ENCODE measurements at regions not wholly inside any gene's neighbourhood (a gene's known extent, or its start where the extent isn't known, plus 50 kb on each side); places are given as distances from the start of the nearest gene placed in this dataset.

DNA sequence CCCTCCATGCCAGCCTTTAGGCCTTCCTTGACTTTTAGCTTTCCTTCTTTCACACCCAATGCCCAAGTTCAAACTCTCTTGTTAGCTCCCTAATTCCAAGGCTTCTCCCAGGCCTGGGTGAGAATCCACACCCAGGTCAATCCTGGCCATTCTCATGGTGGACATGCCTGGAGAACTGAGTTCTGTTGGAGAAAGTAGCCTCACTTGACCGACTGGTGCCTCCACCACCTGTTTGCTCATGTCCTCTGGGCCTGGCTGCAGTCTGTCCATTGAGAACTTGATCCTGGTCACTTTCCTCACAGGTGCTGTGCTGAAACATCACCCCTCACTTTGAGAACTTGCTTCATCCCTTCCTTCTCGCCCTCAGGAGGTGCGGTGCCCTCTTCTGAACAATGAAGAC is 189.1 kb upstream of the TWIST2 start:
- TF ChIP-seq MAX (IDR thresholded peaks at IDR 0.05) (no peak), CEBPB (IDR thresholded peaks at IDR 0.05) (no peak), YY1 (IDR thresholded peaks at IDR 0.05; ENCODE audit: low read depth) (no peak), TCF12 (IDR thresholded peaks at IDR 0.05; ENCODE audit: low read depth) (no peak), RAD21 (IDR thresholded peaks at IDR 0.05; ENCODE audit: low read depth) (no peak), FOXM1 (IDR thresholded peaks at IDR 0.05; ENCODE audit: borderline replicate concordance, low read depth) (no peak), TEAD4 (IDR thresholded peaks at IDR 0.05) (no peak), EP300 (IDR thresholded peaks at IDR 0.05; ENCODE audit: borderline replicate concordance) (no peak), CREB1 (IDR thresholded peaks at IDR 0.05; ENCODE audit: low read depth) (no peak), REST (IDR thresholded peaks at IDR 0.05; ENCODE audit: low read depth) (no peak), ZBTB7A (IDR thresholded peaks at IDR 0.05; ENCODE audit: low read depth) (no peak), TAF1 (IDR thresholded peaks at IDR 0.05; ENCODE audit: low read depth) (no peak), NFIC (IDR thresholded peaks at IDR 0.05) (no peak), EGR1 (IDR thresholded peaks at IDR 0.05) (no peak)
- TF ChIP-seq, protein P1, sequence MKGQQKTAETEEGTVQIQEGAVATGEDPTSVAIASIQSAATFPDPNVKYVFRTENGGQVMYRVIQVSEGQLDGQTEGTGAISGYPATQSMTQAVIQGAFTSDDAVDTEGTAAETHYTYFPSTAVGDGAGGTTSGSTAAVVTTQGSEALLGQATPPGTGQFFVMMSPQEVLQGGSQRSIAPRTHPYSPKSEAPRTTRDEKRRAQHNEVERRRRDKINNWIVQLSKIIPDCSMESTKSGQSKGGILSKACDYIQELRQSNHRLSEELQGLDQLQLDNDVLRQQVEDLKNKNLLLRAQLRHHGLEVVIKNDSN (IDR thresholded peaks at IDR 0.05) = no peak

- TF ChIP-seq EGR1 (IDR thresholded peaks at IDR 0.05) = no peak
- TF ChIP-seq NFIC (IDR thresholded peaks at IDR 0.05) = no peak
- TF ChIP-seq TAF1 (IDR thresholded peaks at IDR 0.05; ENCODE audit: low read depth) = no peak
- TF ChIP-seq TEAD4 (IDR thresholded peaks at IDR 0.05) = no peak
- TF ChIP-seq TCF12 (IDR thresholded peaks at IDR 0.05; ENCODE audit: low read depth) = no peak
- TF ChIP-seq, protein P1 (IDR thresholded peaks at IDR 0.05) = no peak
Observed at GRCh38 chr2:238659231-238659630, 188.7 kb upstream of the TWIST2 start.

- TF ChIP-seq NFIC (IDR thresholded peaks at IDR 0.05) = no peak
- no peak for TF ChIP-seq EP300 (IDR thresholded peaks at IDR 0.05; ENCODE audit: borderline replicate concordance)
- no peak for TF ChIP-seq EGR1 (IDR thresholded peaks at IDR 0.05)
- no peak for TF ChIP-seq MAX (IDR thresholded peaks at IDR 0.05)
- no peak for TF ChIP-seq RAD21 (IDR thresholded peaks at IDR 0.05; ENCODE audit: low read depth)
- TF ChIP-seq ZBTB7A (IDR thresholded peaks at IDR 0.05; ENCODE audit: low read depth) = no peak
- no peak for TF ChIP-seq TEAD4 (IDR thresholded peaks at IDR 0.05)
- no peak for TF ChIP-seq CREB1 (IDR thresholded peaks at IDR 0.05; ENCODE audit: low read depth)
- no peak for TF ChIP-seq TAF1 (IDR thresholded peaks at IDR 0.05; ENCODE audit: low read depth)
- no peak for TF ChIP-seq YY1 (IDR thresholded peaks at IDR 0.05; ENCODE audit: low read depth)
- TF ChIP-seq, protein P1 (IDR thresholded peaks at IDR 0.05) = no peak
Observed at GRCh38 chr2:238663586-238663985, 184.3 kb upstream of the TWIST2 start.

- TF ChIP-seq EGR1 (IDR thresholded peaks at IDR 0.05) = no peak
- TF ChIP-seq CEBPB (IDR thresholded peaks at IDR 0.05) = no peak
- TF ChIP-seq CREB1 (IDR thresholded peaks at IDR 0.05; ENCODE audit: low read depth) = no peak
- TF ChIP-seq REST (IDR thresholded peaks at IDR 0.05; ENCODE audit: low read depth) = no peak
- no peak for TF ChIP-seq EP300 (IDR thresholded peaks at IDR 0.05; ENCODE audit: borderline replicate concordance)
- TF ChIP-seq TCF12 (IDR thresholded peaks at IDR 0.05; ENCODE audit: low read depth) = no peak
- no peak for TF ChIP-seq TEAD4 (IDR thresholded peaks at IDR 0.05)
- no peak for TF ChIP-seq NFIC (IDR thresholded peaks at IDR 0.05)
- TF ChIP-seq MAX (IDR thresholded peaks at IDR 0.05) = no peak
- no peak for TF ChIP-seq RAD21 (IDR thresholded peaks at IDR 0.05; ENCODE audit: low read depth)
- TF ChIP-seq, protein P1 (IDR thresholded peaks at IDR 0.05) = no peak
- no peak for TF ChIP-seq FOXM1 (IDR thresholded peaks at IDR 0.05; ENCODE audit: borderline replicate concordance, low read depth)
- TF ChIP-seq TAF1 (IDR thresholded peaks at IDR 0.05; ENCODE audit: low read depth) = no peak
- no peak for TF ChIP-seq ZBTB7A (IDR thresholded peaks at IDR 0.05; ENCODE audit: low read depth)
Observed at GRCh38 chr2:238665919-238666318, 182.0 kb upstream of the TWIST2 start.

- TF ChIP-seq REST (IDR thresholded peaks at IDR 0.05; ENCODE audit: low read depth) (no peak), RAD21 (IDR thresholded peaks at IDR 0.05; ENCODE audit: low read depth) (no peak), FOXM1 (IDR thresholded peaks at IDR 0.05; ENCODE audit: borderline replicate concordance, low read depth) (no peak), NFIC (IDR thresholded peaks at IDR 0.05) (no peak), YY1 (IDR thresholded peaks at IDR 0.05; ENCODE audit: low read depth) (no peak), CREB1 (IDR thresholded peaks at IDR 0.05; ENCODE audit: low read depth) (no peak), TAF1 (IDR thresholded peaks at IDR 0.05; ENCODE audit: low read depth) (no peak), MAX (IDR thresholded peaks at IDR 0.05) (no peak), ZBTB7A (IDR thresholded peaks at IDR 0.05; ENCODE audit: low read depth) (no peak)
Observed at GRCh38 chr2:238666543-238666942, 181.3 kb upstream of the TWIST2 start.

Data from Ishikawa (cell line).